ENCODE measurements at regions not wholly inside any gene's neighbourhood (a gene's known extent, or its start where the extent isn't known, plus 50 kb on each side); places are given as distances from the start of the nearest gene placed in this dataset.

DNA sequence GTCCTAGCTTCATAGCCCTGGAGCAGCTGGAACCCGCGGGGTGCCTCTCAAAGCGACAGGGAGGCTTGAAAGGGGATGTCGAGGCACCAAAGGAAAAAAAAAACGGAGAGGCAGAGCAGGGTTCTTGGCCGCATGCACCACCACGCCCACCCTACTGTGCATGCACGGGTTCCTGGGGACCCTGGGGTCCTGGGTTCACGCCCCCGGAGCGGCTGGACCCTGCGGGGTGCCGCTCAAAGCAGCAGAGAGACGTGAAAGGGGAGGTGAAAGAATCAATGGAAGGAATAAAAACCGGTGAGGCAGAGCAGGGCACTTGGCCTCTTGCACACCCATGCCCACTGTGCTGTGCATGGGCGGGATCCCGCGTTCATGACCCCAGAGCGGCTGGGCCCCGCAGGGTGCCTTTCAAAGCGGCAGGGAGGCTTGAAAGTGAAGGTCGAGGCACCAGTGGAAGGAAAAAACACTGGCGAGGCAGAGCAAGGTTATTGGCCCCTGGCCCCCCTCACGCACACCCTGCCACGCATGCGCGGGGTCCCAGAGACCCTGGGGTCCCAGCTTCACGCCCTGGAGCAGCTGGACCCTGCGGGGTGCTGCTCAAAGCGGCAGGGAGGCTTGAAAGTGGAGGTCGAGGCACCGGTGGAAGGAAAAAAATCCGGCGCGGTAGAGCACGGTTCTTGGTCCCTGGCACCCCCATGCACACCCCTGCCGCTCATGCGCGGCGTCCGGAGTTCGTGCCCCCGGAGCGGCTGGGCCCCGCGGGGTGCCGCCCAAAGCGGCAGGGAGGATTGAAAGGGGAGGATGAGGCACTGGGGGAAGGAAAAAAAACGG is 318.5 kb downstream of the ALG10 start:
- Histone ChIP-seq H4K20me1 (ENCODE audit: insufficient read depth) (no peaks in the 10 kb centered on the region; the same call in 1 of the 2 replicates), H3K27me3 (ENCODE audit: insufficient read depth, low read depth) (peaks cover 100% of the 10 kb centered on the region), H3F3A (ENCODE audit: insufficient read depth, low read depth) (no peaks in the 10 kb centered on the region), H3K36me3 (ENCODE audit: low read depth) (no peaks in the 10 kb centered on the region), H3K4me2 (no peak overlapping the region), H2AFZ (no peak overlapping the region), H3K4me3 (no peak overlapping the region), H3K9me3 (ENCODE audit: insufficient read depth, low read depth) (no peaks in the 10 kb centered on the region), H3K4me1 (replicated peaks; ENCODE audit: insufficient read depth) (no peaks in the 10 kb centered on the region), H3K9me2 (ENCODE audit: insufficient read depth) (no peaks in the 10 kb centered on the region), H3K27ac (no peak overlapping the region), H3K79me2 (ENCODE audit: low read depth) (no peaks in the 10 kb centered on the region)
- no peak for DNase-seq
- POLR2A ChIA-PET (ENCODE audit: unreplicated experiment) = no interaction called here
- BruUV-seq (replicated peaks) = no TSS peak
- intact Hi-C loops (cut with micrococcal nuclease; ENCODE audit: unreplicated experiment) = no loop called here
- CTCF ChIA-PET = no interaction called here
- TF ChIP-seq EZH2 (IDR thresholded peaks at IDR 0.05; ENCODE audit: low read depth) = no peak
- TF ChIP-seq, protein P1, sequence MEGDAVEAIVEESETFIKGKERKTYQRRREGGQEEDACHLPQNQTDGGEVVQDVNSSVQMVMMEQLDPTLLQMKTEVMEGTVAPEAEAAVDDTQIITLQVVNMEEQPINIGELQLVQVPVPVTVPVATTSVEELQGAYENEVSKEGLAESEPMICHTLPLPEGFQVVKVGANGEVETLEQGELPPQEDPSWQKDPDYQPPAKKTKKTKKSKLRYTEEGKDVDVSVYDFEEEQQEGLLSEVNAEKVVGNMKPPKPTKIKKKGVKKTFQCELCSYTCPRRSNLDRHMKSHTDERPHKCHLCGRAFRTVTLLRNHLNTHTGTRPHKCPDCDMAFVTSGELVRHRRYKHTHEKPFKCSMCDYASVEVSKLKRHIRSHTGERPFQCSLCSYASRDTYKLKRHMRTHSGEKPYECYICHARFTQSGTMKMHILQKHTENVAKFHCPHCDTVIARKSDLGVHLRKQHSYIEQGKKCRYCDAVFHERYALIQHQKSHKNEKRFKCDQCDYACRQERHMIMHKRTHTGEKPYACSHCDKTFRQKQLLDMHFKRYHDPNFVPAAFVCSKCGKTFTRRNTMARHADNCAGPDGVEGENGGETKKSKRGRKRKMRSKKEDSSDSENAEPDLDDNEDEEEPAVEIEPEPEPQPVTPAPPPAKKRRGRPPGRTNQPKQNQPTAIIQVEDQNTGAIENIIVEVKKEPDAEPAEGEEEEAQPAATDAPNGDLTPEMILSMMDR (conservative IDR thresholded peaks at IDR 0.05) = no peak

DNA sequence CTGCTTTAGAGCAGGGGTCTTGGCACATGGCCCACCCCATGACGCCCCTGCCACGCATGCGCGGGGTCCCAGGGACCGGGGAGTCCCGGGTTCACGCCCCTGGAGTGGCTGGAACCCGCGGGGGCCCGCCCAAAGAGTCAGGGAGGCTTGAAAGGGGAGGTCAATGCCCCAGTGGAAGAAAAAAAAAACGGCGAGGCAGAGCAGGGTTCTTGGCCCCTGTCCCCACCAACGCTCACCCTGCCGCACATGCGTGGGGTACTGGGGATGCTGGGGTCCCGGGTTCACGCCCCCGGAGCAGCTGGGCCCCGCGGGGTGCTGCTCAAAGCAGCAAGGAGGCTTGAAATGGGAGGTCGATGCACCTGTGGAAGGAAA is 319.1 kb downstream of the ALG10 start:
- CTCF ChIA-PET = no interaction called here
- no peak for TF ChIP-seq EZH2 (IDR thresholded peaks at IDR 0.05; ENCODE audit: low read depth)
- TF ChIP-seq, protein P1 (conservative IDR thresholded peaks at IDR 0.05) = no peak
- no peak overlapping the region for H2AFZ ChIP-seq
- no peak for DNase-seq
- H3K36me3 ChIP-seq (ENCODE audit: low read depth) = no peaks in the 10 kb centered on the region
- no peak overlapping the region for H3K4me3 ChIP-seq
- H3K27ac ChIP-seq = no peak overlapping the region
- BruUV-seq (replicated peaks) = no TSS peak
- no peaks in the 10 kb centered on the region for H3K9me2 ChIP-seq (ENCODE audit: insufficient read depth)
- intact Hi-C loops (cut with micrococcal nuclease; ENCODE audit: unreplicated experiment) = no loop called here
- H3K27me3 ChIP-seq (ENCODE audit: insufficient read depth, low read depth) = peaks cover 100% of the 10 kb centered on the region
- no peaks in the 10 kb centered on the region for H3F3A ChIP-seq (ENCODE audit: insufficient read depth, low read depth)
- H4K20me1 ChIP-seq (ENCODE audit: insufficient read depth) = no peaks in the 10 kb centered on the region; the same call in 1 of the 2 replicates
- no peak overlapping the region for H3K4me2 ChIP-seq
- H3K4me1 ChIP-seq (replicated peaks; ENCODE audit: insufficient read depth) = no peaks in the 10 kb centered on the region
- no peaks in the 10 kb centered on the region for H3K79me2 ChIP-seq (ENCODE audit: low read depth)
- POLR2A ChIA-PET (ENCODE audit: unreplicated experiment) = no interaction called here
- no peaks in the 10 kb centered on the region for H3K9me3 ChIP-seq (ENCODE audit: insufficient read depth, low read depth)

DNA sequence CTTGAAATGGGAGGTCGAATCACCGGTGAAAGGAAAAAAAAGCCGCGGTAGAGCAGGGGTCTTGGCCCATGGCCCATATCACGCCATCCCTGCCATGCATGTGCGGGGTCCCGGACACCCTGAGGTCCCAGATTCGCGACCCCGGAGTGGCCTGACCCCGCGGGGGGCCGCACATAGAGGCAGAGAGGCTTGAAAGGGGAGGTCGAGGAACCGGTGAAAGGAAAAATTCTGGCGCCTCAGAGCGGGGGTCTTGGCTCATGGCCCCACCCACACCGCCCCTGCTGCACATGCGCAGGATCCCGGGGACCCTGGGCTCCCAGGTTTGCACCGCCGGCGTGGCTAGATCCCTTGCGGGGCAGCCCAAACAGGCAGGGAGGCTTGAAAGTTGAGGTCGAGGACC is 319.8 kb downstream of the ALG10 start:
- intact Hi-C loops (cut with micrococcal nuclease; ENCODE audit: unreplicated experiment) = no loop called here
- Histone ChIP-seq H3K4me1 (replicated peaks; ENCODE audit: insufficient read depth) (no peaks in the 10 kb centered on the region), H4K20me1 (ENCODE audit: insufficient read depth) (no peaks in the 10 kb centered on the region; the same call in 1 of the 2 replicates), H3K27ac (no peak overlapping the region), H3F3A (ENCODE audit: insufficient read depth, low read depth) (no peaks in the 10 kb centered on the region), H3K4me3 (no peak overlapping the region), H3K36me3 (ENCODE audit: low read depth) (no peaks in the 10 kb centered on the region), H3K9me3 (ENCODE audit: insufficient read depth, low read depth) (no peaks in the 10 kb centered on the region), H2AFZ (no peak overlapping the region), H3K4me2 (no peak overlapping the region), H3K9me2 (ENCODE audit: insufficient read depth) (no peaks in the 10 kb centered on the region), H3K79me2 (ENCODE audit: low read depth) (no peaks in the 10 kb centered on the region), H3K27me3 (ENCODE audit: insufficient read depth, low read depth) (peaks cover 100% of the 10 kb centered on the region)
- BruUV-seq (replicated peaks) = no TSS peak
- no peak for DNase-seq
- TF ChIP-seq EZH2 (IDR thresholded peaks at IDR 0.05; ENCODE audit: low read depth) = no peak
- CTCF ChIA-PET = no interaction called here
- POLR2A ChIA-PET (ENCODE audit: unreplicated experiment) = no interaction called here
